HG03571 (cell line): ENCODE measurements at regions not wholly inside any gene's neighbourhood (a gene's known extent, or its start where the extent isn't known, plus 50 kb on each side); places are given as distances from the start of the nearest gene placed in this dataset.
"Not testable (repeated sequence)": the region's sequence is repeated elsewhere in the genome, so short reads cannot be mapped to it uniquely, and the experiment has no call there.

Source experiments
- ATAC-seq: cut with Tn5 transposase; IDR thresholded peaks from one replicate; pipeline ENCODE4 v1.9.1; 2021; ENCODE audit not compliant: unreplicated experiment

GRCh38 chr3:8400911-8401310, 100.7 kb upstream of the LMCD1 start:
- ATAC-seq = no peak

GRCh38 chr3:8403996-8404395, 97.6 kb upstream of the LMCD1 start:
- no peak for ATAC-seq

GRCh38 chr3:8405144-8405543, 96.5 kb upstream of the LMCD1 start:
- no peak for ATAC-seq

- no peak for ATAC-seq
Observed at GRCh38 chr3:8406479-8406878, 95.1 kb upstream of the LMCD1 start.

GRCh38 chr3:8413337-8413926, 88.2 kb upstream of the LMCD1 start:
- ATAC-seq = no peak

- no peak for ATAC-seq
Observed at GRCh38 chr3:8416965-8417364, 84.7 kb upstream of the LMCD1 start.

- no peak for ATAC-seq
Observed at GRCh38 chr3:8420612-8421011, 81.0 kb upstream of the LMCD1 start.

GRCh38 chr3:8421267-8421666, 80.4 kb upstream of the LMCD1 start:
- ATAC-seq = no peak

GRCh38 chr3:8421711-8422110, 79.9 kb upstream of the LMCD1 start:
- ATAC-seq = no peak

GRCh38 chr3:8423307-8423706, 78.3 kb upstream of the LMCD1 start:
- ATAC-seq = no peak

GRCh38 chr3:8424281-8424680, 77.3 kb upstream of the LMCD1 start:
- ATAC-seq = no peak

- ATAC-seq = no peak
Observed at GRCh38 chr3:8436661-8437287, 64.8 kb upstream of the LMCD1 start.

GRCh38 chr3:8438507-8439079, 63.0 kb upstream of the LMCD1 start:
- no peak for ATAC-seq

- not testable (repeated sequence) for ATAC-seq
Observed at GRCh38 chr3:8440142-8440541, 61.5 kb upstream of the LMCD1 start.

- ATAC-seq = no peak
Observed at GRCh38 chr3:8441969-8442559, 59.6 kb upstream of the LMCD1 start.

GRCh38 chr3:8442993-8443650, 58.5 kb upstream of the LMCD1 start:
- ATAC-seq = no peak

GRCh38 chr3:8443829-8444791, 57.5 kb upstream of the LMCD1 start:
- ATAC-seq = no peak

GRCh38 chr3:8444883-8445282, 56.7 kb upstream of the LMCD1 start:
- no peak for ATAC-seq

- ATAC-seq = no peak
Observed at GRCh38 chr3:8445861-8446260, 55.8 kb upstream of the LMCD1 start.

- ATAC-seq = no peak
Observed at GRCh38 chr3:8446845-8447244, 54.8 kb upstream of the LMCD1 start.

- ATAC-seq = no peak
Observed at GRCh38 chr3:8450618-8451017, 51.0 kb upstream of the LMCD1 start.
